Esophagus squamous epithelium (tissue), 4 donors: ENCODE measurements at regions not wholly inside any gene's neighbourhood (a gene's known extent, or its start where the extent isn't known, plus 50 kb on each side); places are given as distances from the start of the nearest gene placed in this dataset.

Experiments
- POLR2A ChIP-seq, 4 donors: fragments of 450-650 bp; IDR thresholded peaks; one replicate each; pipeline ENCODE4 v1.6.1; 2017; ENCODE audit warnings: antibody characterized with exemption in 4 of 4, mild to moderate bottlenecking in 4 of 4, moderate library complexity in 3 of 4
- TF ChIP-seq, protein P1 (sequence below), 6 experiments: fragments of 450-650 bp in 4 of 6; fragments of 200-600 bp in 2 of 6; sonication (generic) in 2 of 6; IDR thresholded peaks; one replicate each; pipeline ENCODE4 v1.5.1; 2016 to 2019; ENCODE audit warnings: antibody characterized with exemption in 6 of 6, mild to moderate bottlenecking in 4 of 6, moderate library complexity in 4 of 6

GRCh38 chr7:29657288-29657687, 93.7 kb downstream of the PRR15 start:
- TF ChIP-seq, protein P1, sequence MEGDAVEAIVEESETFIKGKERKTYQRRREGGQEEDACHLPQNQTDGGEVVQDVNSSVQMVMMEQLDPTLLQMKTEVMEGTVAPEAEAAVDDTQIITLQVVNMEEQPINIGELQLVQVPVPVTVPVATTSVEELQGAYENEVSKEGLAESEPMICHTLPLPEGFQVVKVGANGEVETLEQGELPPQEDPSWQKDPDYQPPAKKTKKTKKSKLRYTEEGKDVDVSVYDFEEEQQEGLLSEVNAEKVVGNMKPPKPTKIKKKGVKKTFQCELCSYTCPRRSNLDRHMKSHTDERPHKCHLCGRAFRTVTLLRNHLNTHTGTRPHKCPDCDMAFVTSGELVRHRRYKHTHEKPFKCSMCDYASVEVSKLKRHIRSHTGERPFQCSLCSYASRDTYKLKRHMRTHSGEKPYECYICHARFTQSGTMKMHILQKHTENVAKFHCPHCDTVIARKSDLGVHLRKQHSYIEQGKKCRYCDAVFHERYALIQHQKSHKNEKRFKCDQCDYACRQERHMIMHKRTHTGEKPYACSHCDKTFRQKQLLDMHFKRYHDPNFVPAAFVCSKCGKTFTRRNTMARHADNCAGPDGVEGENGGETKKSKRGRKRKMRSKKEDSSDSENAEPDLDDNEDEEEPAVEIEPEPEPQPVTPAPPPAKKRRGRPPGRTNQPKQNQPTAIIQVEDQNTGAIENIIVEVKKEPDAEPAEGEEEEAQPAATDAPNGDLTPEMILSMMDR (IDR thresholded peaks at IDR 0.05), result no peak
- TF ChIP-seq POLR2A (IDR thresholded peaks at IDR 0.05), result no peak
